HFF-Myc (cell line): ENCODE measurements at regions not wholly inside any gene's neighbourhood (a gene's known extent, or its start where the extent isn't known, plus 50 kb on each side); places are given as distances from the start of the nearest gene placed in this dataset.

Source experiments
- DNase-seq: peaks from one replicate; pipeline ENCODE4 v3.0.0-alpha.2; 2011; ENCODE audit warnings: low read depth; ENCODE audit errors: extremely low read depth
- H3K4me3 ChIP-seq: replicated peaks from 2 replicates; pipeline ENCODE4 v1.5.1; 2011; ENCODE audit warnings: low read depth, mild to moderate bottlenecking, control low read depth, low read length
- CTCF ChIP-seq: IDR thresholded peaks from 2 replicates; pipeline ENCODE4 v1.5.1; 2012; ENCODE audit warnings: mild to moderate bottlenecking, low read depth, low read length, control low read depth; ENCODE audit errors: missing control alignments

GRCh38 chr20:6499566-6499965 lies 267.9 kb upstream of the BMP2 start:
- DNase-seq: no peak
- no peak overlapping the region for H3K4me3 ChIP-seq
- no peak for TF ChIP-seq CTCF

- TF ChIP-seq CTCF: no peak
- no peak for DNase-seq
- no peak overlapping the region for H3K4me3 ChIP-seq
Measured at GRCh38 chr20:6496874-6497273, 270.6 kb upstream of the BMP2 start.

GRCh38 chr20:6495907-6496306 lies 271.6 kb upstream of the BMP2 start:
- DNase-seq: no peak
- H3K4me3 ChIP-seq: no peak overlapping the region
- TF ChIP-seq CTCF: no peak

DNA sequence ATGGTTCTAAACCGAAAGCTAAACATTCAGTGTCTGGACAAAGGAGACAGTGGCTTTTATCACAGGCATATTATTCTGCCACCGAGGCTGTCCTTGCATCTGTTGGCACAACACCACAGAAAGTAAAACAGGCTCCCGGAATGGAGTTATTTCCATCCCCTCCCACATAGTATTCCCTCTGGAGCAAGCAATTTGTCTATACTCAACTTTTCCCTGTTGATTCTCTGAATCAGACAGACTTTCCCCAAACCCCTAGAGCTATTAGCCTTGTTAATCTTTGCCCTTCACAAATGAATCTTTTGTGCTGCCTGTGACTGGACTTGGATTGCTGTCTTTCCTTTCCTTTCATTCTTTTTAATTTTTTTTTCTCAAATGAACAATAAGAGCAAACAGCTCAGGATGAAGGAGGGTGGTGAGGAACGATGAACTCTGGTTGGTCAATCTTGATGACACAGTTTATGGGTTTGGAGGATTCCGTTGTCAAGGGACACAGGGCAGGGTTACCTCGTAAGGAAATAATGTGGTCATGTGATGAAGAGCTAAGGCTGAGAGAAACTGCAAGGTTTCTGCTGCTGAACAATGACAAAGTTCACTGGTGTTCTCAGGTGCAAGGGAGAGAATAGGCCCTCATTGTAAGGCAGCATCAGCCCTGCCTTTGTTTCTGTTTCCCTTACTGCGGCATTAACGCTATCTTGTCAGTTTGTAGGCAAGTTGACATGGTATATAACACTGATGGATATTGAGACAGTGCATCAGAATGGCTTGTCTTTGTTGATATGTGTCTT lies 275.0 kb upstream of the BMP2 start:
- DNase-seq: no peak
- no peak overlapping the region for H3K4me3 ChIP-seq
- no peak for TF ChIP-seq CTCF

GRCh38 chr20:6490849-6491248 lies 276.6 kb upstream of the BMP2 start:
- H3K4me3 ChIP-seq: no peak overlapping the region
- no peak for TF ChIP-seq CTCF
- DNase-seq: no peak

GRCh38 chr20:6489361-6490171 lies 277.9 kb upstream of the BMP2 start:
- no peak overlapping the region for H3K4me3 ChIP-seq
- TF ChIP-seq CTCF: no peak
- no peak for DNase-seq
